HG03045 (cell line): ENCODE measurements at regions not wholly inside any gene's neighbourhood (a gene's known extent, or its start where the extent isn't known, plus 50 kb on each side); places are given as distances from the start of the nearest gene placed in this dataset.

Experiments used
- ATAC-seq: cut with Tn5 transposase; IDR thresholded peaks from one replicate; pipeline ENCODE4 v1.9.1; 2021; ENCODE audit warnings: mild to moderate bottlenecking, moderate library complexity; ENCODE audit not compliant: unreplicated experiment

GRCh38 chr2:51490576-51491234, 458.8 kb upstream of the NRXN1 start:
- ATAC-seq, result no peak

GRCh38 chr2:51484605-51485004, 452.7 kb upstream of the NRXN1 start:
- ATAC-seq, result no peak

- no peak for ATAC-seq
These were observed 451.8 kb upstream of the NRXN1 start for GRCh38 chr2:51483720-51484119.

GRCh38 chr2:51472783-51473182, 440.9 kb upstream of the NRXN1 start:
- ATAC-seq, result no peak

GRCh38 chr2:51472300-51472699, 440.4 kb upstream of the NRXN1 start:
- ATAC-seq, result no peak

- ATAC-seq, result no peak
These were observed 437.2 kb upstream of the NRXN1 start for GRCh38 chr2:51469102-51469501.

GRCh38 chr2:51465326-51465725, 433.4 kb upstream of the NRXN1 start:
- no peak for ATAC-seq

- no peak for ATAC-seq
These were observed 422.2 kb upstream of the NRXN1 start for GRCh38 chr2:51454177-51454576.

- ATAC-seq, result no peak
These were observed 417.0 kb upstream of the NRXN1 start for GRCh38 chr2:51448911-51449310.

- ATAC-seq, result no peak
These were observed 409.9 kb upstream of the NRXN1 start for GRCh38 chr2:51441786-51442185.

- ATAC-seq, result no peak
These were observed 392.5 kb upstream of the NRXN1 start for GRCh38 chr2:51424418-51424817.

GRCh38 chr2:51420511-51420910, 388.6 kb upstream of the NRXN1 start:
- ATAC-seq, result no peak

GRCh38 chr2:51413726-51414125, 381.8 kb upstream of the NRXN1 start:
- ATAC-seq, result no peak

- no peak for ATAC-seq
These were observed 378.4 kb upstream of the NRXN1 start for GRCh38 chr2:51410331-51410730.

- no peak for ATAC-seq
These were observed 378.0 kb upstream of the NRXN1 start for GRCh38 chr2:51409920-51410319.

- ATAC-seq, result no peak
These were observed 372.3 kb upstream of the NRXN1 start for GRCh38 chr2:51404226-51404625.

- no peak for ATAC-seq
These were observed 369.6 kb upstream of the NRXN1 start for GRCh38 chr2:51401546-51401945.

GRCh38 chr2:51387235-51387634, 355.3 kb upstream of the NRXN1 start:
- ATAC-seq, result no peak

- no peak for ATAC-seq
These were observed 348.1 kb upstream of the NRXN1 start for GRCh38 chr2:51379997-51380396.

- no peak for ATAC-seq
These were observed 336.3 kb upstream of the NRXN1 start for GRCh38 chr2:51368250-51368649.

- ATAC-seq, result no peak
These were observed 318.2 kb upstream of the NRXN1 start for GRCh38 chr2:51350100-51350499.

- no peak for ATAC-seq
These were observed 313.0 kb upstream of the NRXN1 start for GRCh38 chr2:51344886-51345285.
